ENCODE measurements at regions not wholly inside any gene's neighbourhood (a gene's known extent, or its start where the extent isn't known, plus 50 kb on each side); places are given as distances from the start of the nearest gene placed in this dataset.

DNA sequence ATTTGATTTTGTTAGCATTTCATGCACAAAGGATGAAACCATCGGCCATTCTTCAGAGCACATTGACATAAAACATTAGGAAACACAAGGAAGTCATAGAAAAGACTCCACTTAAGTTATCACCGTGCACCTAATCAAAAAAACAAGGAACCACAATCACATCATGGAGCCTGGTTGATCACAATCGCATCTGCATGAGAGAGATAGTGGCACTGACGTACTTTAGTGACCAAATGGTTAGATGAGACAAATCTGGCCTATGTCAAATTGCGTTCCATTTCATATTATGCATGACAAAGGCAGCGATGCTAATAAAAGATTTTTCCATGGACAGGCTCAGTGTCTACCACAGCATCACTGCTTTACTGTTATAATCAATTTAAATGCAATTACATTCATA lies 571.8 kb upstream of the ADGRL2 start:
- TF ChIP-seq, protein P1, sequence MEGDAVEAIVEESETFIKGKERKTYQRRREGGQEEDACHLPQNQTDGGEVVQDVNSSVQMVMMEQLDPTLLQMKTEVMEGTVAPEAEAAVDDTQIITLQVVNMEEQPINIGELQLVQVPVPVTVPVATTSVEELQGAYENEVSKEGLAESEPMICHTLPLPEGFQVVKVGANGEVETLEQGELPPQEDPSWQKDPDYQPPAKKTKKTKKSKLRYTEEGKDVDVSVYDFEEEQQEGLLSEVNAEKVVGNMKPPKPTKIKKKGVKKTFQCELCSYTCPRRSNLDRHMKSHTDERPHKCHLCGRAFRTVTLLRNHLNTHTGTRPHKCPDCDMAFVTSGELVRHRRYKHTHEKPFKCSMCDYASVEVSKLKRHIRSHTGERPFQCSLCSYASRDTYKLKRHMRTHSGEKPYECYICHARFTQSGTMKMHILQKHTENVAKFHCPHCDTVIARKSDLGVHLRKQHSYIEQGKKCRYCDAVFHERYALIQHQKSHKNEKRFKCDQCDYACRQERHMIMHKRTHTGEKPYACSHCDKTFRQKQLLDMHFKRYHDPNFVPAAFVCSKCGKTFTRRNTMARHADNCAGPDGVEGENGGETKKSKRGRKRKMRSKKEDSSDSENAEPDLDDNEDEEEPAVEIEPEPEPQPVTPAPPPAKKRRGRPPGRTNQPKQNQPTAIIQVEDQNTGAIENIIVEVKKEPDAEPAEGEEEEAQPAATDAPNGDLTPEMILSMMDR (IDR thresholded peaks at IDR 0.05), result no peak
- TF ChIP-seq POLR2A (IDR thresholded peaks at IDR 0.05), result no peak

Data from adrenal gland (tissue), 5 donors.